Kasumi-1 (cell line): ENCODE measurements at regions not wholly inside any gene's neighbourhood (a gene's known extent, or its start where the extent isn't known, plus 50 kb on each side); places are given as distances from the start of the nearest gene placed in this dataset.
"Not testable (repeated sequence)": the region's sequence is repeated elsewhere in the genome, so short reads cannot be mapped to it uniquely, and the experiment has no call there.

Experiments
- DNase-seq, 2 experiments: peaks; one replicate each; lab custom pipeline; 2025; lab: John Stamatoyannopoulos, UW

DNA sequence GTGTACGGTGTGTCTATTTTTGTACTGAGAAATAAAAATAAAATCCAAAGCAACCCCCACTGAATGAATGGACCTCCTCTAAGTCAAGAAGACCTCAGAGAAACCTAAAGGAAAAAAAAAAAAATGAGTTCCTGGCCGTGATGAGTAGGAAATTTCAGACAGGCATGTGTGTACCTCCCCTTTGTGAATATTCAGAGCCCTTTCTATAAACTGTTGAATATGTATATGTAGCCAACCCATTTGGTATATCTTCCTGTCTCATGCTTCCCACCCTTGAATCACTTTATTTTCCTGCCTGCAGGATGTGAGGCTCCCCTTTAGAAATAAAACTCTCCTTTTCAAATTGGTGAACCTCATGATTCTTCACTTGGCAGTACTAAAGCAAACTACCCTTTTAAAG lies 887.8 kb upstream of the NCAM2 start:
- DNase-seq: no peak

DNA sequence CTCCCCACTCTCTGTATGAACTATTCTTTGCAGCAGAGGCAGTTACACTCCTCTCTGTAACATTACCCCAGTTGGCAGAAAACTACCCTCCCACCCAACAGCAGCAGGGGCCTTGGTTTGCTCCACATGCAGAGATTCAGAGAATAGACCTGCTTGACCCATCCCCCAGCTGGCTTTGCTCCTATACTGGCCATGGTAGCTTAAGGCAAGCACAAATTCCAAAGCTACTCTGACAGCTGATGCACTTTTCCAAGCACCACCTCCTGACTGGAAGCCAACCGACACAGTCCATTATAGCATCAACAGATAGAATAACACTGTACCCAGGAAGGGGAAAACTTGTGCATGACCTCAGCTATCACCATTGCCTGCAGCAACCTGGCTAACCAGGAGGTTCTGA lies 846.5 kb upstream of the NCAM2 start:
- no peak for DNase-seq

DNA sequence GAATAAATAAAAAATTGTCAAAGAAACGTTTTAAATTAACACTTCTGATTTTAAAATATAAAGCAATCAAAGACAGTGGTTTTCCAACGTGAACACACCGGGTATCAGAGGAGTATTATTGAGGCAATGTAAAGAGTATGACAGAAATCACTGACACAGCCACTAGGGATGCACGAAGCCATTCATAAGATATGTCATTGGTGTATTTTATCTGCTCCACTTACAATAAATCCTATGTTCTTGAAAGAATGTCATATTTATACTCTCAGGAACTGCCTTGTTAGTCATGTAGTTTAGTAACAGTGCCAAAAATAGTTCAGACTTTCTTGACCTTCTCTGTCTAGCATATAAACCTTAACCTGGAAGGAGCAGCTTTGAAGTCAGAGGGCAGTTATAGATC lies 835.0 kb upstream of the NCAM2 start:
- DNase-seq: no peak

DNA sequence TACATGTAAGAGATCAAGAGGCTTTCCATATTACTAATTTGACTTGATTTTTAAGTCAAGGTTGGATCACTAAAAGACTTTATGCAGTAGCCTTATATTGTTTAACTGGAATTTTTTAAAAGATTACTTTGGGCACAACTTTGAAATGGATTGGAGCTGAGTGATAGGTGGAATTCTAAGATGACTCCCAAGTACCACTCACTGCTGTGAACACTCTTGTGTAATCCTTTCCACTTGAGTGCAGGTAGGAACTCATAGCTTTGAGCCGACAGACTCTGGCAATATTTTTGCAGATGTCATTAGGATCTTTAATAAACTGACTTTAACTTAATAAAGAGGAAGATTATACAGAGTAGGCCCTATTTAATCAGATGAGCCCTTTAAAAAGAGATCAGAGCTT lies 831.1 kb upstream of the NCAM2 start:
- DNase-seq: no peak

DNA sequence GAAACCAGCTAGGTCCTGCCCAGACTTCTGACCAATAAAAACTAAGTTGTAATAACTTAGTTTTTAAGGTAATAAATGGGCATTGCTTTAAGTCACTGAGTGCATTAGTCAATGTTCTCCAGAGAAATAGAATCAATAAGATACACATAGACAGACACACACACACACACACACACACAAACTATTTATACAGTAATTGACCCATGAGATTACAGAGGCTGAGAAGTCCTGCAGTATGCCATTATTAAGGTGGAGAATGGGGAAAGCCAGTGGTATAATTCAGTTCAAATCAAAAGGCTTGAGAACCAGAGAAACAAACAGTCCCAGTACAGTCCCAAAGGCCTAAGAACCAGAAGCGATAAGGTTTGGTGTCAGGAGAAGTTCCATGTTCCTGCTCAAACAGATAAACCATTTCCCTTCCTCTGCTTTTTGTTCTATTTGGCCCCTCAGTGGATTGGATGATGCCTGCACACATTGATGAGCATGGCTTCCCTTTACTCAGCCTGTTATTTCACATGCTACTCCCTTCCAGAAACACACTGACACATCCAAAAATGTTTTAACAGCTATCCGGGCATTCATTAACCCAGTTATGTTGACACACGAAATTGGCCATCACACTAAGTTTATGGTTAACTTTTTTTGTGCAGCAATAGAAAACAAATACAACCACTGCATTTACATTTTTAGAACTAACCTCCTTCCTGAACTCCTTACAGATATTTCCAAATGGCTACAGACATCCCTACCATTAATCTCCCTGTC lies 828.2 kb upstream of the NCAM2 start:
- DNase-seq: no peak

DNA sequence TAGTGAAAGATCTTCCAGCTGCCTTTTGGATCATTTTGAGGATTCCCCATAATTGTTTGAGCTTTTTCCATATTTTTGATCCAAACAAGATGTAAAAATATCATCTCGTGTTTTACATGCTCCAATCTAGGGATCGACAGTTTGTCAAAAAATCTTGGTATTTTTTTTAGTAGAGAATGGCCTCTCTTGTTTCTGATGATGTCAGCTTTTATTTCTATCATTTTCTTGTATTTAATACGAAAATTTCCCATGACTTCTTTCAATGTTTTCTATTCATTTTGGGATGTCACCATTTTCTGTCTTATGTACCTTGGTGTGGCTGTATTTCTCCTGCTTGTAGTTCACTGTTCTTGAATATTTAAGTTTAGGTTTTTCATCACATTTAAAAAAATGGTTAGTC lies 812.0 kb upstream of the NCAM2 start:
- no peak for DNase-seq

DNA sequence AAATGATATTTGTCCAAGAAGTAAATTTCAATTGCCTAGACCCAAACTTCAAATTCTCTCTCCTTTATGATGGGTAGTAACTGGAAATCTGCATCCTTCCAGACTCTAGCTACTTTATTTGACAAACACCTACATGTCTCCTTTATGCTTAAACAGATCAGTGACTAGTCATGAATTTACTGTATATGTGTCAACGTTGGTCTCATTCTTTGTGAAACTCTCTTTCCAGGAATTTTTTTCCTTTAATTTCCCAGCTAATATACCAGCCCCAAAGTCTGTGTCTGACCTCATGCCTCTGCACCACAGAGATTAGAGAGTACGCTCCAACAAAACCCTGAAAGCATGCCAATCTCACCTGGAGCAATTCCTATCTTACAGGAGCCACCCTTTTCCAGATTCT lies 811.2 kb upstream of the NCAM2 start:
- DNase-seq: no peak

DNA sequence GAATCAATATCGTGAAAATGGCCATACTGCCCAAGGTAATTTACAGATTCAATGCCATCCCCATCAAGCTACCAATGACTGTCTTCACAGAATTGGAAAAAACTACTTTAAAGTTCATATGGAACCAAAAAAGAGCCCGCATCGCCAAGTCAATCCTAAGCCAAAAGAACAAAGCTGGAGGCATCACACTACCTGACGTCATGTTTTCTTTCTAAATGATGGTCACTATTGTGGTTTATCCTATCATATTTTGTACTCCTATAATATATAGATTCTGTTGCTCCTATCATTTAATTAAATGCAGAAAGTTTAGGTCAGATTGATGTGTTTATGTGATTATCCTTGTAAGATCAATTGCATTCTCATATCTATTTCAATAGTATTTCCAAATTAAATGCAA lies 796.9 kb upstream of the NCAM2 start:
- not testable (repeated sequence) for DNase-seq

DNA sequence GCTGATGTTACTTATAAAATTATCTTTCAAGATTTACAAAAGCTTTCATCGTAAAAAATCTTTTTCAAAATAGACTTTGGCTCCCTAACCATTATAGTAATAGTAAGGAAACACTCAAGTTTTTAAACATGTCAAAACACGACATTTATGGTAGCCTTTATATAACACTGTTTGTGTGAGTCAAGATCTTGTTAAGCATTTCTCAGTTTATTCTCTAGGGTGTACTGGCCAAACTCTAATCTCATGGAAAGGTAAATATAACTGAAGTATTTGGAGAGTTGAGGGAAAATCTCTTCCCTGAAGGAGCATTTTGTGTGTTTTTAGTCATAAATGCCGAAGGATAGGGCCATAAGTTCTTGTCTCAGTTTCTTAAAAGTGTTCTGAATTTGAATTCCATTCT lies 790.9 kb upstream of the NCAM2 start:
- DNase-seq: no peak

DNA sequence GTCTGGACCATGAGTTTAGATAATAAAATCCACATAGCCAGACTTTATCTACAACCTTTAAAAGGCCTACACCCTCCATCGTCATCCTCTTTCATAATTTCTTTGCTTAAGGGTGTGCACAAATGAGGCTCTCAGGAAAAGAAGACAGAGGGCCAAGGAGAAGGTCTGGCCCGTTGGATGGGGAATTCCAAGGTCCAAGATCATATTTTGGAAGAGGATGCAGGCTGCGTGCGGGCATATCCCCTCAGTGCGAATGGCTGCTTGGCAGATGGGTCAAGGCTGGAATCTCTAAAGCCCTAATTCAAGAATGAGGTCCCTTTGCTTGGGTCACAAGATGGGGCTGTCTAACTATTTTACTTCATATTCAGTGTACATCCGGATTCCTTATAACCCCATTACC lies 782.2 kb upstream of the NCAM2 start:
- no peak for DNase-seq

DNA sequence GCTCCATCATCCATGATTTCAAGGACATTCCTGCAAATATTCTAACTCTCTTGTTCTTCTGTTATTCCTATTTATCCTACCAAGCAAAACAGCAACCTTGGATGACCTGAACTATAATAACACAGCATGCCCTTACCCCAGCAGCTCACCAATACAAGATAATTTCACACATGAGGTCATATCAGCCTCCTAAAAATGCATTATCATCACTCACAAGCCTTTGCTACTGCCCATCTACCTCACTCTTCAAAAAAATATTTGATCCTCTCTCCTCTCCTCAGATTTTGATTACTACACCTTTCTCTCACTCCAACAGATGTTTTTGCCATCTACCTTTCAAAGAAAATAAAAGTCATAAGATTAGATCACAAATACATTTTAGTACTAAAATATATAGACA lies 777.6 kb upstream of the NCAM2 start:
- no peak for DNase-seq

DNA sequence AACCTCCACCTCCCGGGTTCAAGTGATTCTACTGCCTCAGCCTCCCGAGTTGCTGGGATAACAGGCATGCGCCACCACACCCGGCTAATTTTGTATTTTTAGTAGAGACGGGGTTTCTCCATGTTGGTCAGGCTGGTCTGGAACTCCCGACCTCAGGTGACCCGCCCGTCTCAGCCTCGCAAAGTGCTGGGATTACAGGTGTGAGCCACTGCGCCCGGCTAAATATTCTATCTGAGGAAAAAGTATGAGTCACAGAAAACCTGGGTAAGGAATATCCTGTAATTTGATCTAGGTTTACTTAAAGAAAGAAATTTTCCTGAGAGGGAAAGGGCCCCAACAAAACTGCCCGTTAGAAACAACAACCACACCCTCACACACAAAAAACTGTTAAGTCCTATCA lies 776.2 kb upstream of the NCAM2 start:
- DNase-seq: not testable (repeated sequence)

DNA sequence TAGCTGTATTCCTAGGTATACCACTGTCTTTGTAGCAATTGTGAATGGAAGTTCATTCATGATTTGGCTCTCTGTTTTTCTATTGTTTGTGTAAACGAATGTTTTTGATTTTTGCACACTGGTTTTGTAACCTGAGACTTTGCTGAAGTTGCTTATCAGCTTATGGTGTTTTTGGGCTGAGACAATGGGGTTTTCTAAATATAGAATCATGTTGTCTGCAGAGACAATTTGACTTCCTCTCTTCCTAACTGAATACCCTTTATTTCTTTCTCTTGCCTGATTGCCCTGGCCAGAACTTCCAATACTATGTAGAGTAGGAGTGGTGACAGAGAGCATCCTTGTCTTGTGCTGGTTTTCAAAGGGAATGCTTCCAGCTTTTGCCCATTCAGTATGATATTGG lies 761.6 kb upstream of the NCAM2 start:
- DNase-seq: not testable (repeated sequence)

DNA sequence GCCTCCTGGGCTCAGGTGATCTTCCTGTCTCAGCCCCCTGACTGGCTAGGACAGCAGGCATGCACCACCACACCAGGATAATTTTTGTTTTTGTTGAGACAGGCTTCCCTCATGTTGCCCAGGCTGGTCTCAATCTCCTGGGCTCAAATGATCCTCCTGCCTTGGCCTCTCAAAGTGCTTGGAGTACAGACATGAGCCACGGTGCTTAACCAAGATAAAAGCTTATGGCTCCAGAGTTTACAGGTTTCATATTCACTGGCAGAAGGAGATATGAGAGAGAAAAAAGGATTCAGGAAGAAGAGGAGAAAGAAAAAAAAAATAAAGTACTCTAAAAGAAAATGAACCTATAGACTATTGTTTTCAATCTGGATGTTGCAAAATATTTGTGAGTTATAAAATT lies 748.8 kb upstream of the NCAM2 start:
- no peak for DNase-seq

DNA sequence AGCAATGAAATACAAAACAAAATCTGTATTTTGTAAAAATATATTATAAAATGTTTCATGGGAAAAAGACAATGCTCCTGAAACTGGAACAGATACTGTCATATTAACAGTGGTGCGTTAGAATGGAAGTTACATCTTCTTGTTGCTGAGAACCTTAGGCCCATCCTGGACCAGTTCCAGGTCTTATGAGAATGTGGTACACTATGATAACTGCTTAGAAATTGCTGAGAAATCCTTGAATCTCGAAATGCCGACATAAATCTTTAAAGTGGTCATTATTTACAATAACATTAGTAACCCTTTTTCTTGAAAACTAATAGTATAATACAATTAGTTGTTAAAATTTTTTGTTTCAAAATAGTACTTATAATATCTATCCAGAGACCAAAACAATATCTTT lies 747.9 kb upstream of the NCAM2 start:
- DNase-seq: no peak

DNA sequence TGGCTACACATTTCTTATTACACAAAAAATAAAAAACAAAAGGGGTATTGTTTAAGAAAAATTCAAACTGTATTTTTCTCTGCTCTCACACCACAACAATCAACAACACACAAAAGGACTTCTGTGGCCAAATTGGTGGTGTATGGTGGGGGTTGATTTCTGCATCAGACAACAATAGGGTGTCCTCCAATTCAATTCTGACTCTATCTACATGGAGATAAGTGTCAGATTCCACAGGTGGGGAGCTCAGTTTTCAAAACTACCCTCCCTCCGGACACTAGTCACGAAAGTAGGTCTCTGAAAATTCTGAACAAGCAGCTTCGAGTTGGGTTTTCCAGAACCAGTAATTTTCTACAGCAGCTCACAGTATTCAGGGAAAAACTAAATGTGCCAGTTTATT lies 744.9 kb upstream of the NCAM2 start:
- DNase-seq: no peak

DNA sequence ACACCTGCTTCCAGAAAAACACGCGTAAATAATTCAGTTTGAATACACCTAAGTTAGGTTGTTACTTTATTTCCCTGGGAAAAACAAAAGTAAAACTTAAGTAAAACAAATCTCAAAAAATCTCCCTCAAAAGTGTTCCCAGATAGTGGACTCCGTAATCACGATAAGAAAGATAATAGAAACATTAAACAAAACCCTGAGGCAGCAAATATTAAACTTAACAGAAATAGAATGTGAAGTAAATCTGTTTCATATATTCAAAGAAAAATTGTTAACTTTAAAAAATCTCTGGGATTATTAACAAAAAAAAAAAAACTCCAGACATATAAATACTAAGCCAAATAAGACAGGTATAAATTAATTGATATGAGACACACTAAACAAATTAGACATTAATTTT lies 743.2 kb upstream of the NCAM2 start:
- DNase-seq: no peak

DNA sequence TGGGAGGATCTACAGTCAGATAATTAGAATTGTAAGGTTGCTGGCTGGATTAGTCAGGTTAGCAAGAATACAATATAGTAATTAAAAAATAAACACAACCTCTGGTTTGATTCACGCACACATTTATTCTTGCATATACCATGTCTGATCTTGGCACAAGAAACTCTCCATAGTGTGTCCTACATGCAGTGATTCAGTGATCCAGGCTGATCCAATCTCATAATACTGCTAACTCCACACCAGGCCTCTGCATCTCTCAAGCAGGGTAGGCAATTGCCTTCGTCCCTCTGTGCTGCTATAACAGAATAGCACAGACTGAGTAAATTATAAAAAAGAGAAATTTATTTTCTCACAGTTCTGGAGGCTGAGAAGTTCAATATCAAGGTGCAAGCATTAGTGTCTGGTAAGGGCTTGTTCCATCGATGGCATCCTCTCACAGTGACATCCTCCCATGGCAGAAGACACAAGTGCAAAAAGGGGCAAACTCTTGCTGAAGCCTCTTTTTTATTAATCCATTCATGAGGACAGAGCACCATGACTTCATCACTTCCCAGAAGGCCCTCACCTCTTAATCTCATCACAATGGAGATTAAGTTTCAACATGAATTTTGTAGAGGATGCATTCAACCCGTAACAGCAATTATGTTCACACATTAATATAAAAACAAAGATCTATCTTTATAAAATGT lies 741.0 kb upstream of the NCAM2 start:
- no peak for DNase-seq

DNA sequence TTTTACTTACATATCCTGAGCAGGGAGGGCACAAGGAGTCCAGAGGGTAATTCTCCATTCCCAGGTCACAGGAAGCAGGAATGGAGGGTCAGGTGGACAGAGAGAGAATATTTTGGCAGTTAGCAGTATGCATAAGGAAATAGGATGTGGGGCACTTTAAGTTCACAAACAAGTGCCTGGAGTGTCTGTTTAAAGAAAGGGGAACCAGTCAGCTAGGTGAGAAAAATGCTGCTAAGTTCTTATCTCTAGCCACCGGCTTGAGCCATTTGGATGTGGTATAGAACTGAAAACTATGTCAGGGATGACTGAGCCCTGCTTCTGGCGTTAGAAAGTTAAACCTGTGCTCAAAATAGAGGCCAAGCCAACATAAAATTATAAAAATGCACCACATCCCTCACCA lies 739.7 kb upstream of the NCAM2 start:
- peak; percentile 67 to 79 for DNase-seq

DNA sequence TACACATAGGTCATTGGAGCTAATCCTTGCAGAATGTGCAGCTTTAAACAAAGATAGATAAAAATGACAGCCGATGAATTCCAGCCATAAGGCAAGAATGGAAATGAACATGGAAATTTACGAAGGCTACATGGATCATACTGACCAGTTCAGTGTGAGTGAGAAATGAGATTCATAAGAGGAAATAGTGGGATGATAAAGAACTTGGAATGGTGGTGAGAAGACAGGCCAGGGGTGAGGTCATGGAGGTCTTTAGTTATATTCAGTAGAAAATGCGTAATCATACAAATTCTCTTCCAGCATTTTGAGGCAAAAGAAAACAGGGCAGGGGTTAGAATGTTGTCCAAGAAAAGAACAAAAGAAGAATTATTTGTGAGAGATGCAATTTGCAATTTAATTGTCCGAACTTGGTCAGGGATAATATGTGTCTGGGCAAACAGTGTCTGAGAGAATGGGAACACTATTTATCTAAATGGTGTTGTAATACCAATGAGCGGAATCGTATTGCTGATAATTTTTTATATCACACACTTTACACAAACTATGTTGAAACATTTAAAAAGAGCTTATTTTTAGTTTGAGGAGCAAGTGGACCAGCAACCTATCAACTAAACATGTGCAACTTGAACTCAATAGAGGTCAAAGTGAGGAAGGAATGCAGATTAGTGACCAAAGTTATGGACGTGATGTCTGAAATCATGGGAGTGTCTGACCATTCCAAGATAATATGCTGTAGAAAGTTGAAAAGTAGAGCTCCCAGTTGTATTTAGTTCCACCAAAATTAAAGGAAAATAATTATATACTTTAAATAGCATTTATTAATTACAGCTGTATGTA lies 739.0 kb upstream of the NCAM2 start:
- DNase-seq: no peak

DNA sequence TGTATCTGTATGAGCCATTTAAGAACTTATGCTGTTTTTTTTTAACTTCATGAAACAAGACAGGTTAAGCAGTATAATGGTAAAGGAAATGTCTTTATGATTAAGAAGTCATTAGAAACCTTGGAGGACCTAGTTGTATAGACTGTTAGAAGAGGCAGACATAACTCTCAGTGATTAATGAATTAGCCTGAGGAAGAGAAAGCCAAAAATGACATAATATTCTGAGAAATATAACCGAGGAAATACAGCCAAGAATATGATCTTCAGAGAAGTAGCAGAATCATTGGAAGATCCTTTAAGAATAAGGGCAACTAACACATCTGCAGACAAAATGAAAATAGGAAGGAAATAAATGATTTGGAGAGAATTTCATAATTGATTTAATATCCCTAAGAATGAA lies 738.1 kb upstream of the NCAM2 start:
- DNase-seq: no peak

DNA sequence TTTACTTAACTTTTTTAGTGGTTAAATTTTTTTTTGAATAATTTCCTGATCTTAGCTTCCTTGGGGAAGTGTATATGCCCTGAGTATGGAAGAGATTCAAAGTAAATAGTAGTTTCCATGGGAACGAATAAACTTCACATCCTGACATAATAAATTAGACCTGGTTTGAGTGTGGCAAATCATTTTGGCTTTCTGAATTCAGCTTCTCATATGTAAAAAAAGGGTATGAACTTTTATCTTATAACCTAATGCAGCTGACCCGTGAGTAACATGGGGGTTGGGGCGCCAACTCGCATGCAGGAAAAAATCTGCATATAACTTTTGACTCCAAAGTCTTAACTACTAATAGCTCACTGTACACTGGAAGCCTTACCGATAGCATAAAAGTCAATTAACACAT lies 736.8 kb upstream of the NCAM2 start:
- DNase-seq: no peak
